CD4-positive, alpha-beta T cell treated with Interleukin-6 for 4 hours (primary cell): ENCODE measurements at regions not wholly inside any gene's neighbourhood (a gene's known extent, or its start where the extent isn't known, plus 50 kb on each side); places are given as distances from the start of the nearest gene placed in this dataset.
"Not testable (repeated sequence)": the region's sequence is repeated elsewhere in the genome, so short reads cannot be mapped to it uniquely, and the experiment has no call there.

Experiments used
- DNase-seq: peaks from one replicate; pipeline ENCODE4 v3.0.0-alpha.2; 2020; ENCODE audit warnings: mixed read lengths

DNA sequence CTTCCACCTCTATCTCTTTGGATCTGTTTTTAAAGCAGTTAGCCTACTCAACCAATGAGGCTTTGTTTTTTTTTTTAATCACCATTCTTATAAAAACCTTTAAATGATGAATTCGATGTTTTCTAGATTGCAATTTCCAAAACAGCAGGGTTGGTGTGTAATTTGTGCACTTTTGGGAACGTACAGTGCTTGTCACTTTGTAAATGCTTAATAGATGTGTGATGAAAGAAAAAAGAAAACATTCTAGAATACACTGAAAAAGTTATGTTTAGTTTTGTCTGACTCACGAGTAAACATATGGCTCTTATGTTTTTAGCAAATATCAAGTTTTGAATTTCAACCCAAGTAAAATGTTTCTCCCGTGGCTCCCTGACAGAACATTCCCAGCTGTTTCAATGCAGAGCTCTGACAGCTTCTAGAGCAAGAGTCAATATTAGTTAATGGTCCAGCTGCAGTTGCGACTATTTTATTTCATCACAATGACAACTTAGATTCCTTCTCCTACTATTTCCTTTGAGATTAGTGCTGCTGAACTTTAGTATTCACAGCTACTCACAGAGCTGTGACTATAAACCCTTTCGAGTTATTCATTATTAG lies 362.5 kb upstream of the ADAMTS5 start:
- DNase-seq, result no peak

DNA sequence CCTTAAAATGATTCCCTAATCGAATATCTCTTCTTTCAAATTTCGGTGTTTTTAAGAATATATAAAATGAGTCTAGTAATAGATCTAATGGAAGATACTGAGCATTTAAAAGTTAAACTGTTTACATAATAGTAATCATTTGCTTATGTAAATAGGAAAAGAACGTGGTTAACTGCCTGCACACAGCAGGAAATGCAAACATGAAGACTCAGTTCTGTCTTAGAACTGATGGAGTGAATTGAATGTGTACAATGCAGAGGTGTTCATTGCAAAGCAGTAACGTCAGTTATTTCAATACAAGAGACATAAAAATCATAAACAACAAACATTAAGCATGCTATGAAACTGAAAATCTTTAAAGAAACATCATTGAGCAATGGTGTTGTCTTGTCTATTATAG lies 359.4 kb upstream of the ADAMTS5 start:
- no peak for DNase-seq

DNA sequence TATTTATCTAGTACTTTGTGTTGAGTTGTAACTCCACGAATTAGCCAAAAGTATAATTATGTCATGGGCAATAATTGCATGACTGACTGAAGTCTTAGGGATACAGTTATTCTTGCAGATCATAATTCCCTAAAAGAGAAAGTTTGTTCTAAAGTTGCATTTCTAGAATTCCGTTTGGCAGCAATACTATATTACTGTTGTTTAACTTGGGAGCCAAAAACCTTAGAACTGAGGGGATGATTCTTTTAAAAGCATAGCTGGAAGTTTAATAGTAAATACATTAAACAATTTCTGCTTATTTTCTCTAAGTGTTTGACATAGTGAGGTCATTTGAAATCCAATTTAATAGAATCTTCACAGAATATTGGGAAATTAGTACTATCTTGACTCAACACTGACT lies 356.4 kb upstream of the ADAMTS5 start:
- no peak for DNase-seq

DNA sequence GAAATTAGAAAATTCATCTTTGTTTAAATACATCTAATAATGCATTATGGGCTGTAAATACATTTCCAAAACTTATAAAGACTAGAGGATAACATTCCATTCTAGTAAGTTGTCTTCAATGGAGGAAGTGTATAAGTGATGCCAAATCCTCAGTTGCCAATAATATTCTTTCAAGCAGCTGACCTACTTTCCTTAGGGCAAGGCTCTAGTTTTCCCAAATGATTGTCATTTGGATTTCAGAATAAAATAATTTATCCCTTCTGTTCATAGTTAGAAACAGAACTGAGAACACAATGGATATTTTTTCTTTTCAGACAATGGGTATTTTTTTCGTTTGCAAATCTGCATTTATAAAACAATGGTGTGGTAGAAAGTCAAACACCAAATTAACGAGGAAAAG lies 354.9 kb upstream of the ADAMTS5 start:
- DNase-seq, result no peak

DNA sequence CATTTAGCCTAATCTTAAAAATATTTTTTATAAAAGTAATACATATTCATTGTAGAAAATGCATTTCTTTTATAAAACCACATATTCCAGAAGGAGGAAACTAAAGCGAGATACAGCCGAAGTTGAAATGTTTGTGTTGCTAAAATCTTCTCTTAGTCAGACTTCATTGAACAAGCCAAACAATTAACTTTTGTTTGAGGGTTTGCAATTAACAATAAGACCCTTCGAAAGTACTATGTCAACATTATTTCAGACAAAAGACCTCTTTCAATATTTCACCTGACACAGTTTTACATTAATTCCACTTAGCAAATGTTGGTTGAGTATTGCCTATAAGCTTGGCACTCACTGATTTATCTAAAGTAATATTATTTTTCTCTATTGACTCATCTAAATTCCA lies 354.0 kb upstream of the ADAMTS5 start:
- DNase-seq, result no peak

DNA sequence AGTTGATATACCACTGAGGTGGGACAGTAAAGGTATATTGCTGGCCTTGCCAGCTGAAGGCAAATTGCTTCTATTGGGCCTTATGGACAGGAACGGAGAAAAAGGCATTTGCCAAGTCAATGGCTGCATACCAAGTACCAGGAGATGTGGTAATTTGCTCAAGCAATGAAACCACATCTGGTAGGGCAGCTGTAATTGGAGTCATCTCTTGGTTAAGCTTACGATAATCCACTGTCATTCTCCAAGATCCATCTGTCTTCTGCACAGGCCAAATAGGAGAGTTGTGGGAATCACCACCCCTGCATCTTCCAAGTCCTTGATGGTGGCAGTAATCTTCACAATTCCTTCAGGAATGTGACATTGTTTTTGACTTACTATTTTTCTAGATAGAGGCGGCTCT lies 350.7 kb upstream of the ADAMTS5 start:
- not testable (repeated sequence) for DNase-seq

DNA sequence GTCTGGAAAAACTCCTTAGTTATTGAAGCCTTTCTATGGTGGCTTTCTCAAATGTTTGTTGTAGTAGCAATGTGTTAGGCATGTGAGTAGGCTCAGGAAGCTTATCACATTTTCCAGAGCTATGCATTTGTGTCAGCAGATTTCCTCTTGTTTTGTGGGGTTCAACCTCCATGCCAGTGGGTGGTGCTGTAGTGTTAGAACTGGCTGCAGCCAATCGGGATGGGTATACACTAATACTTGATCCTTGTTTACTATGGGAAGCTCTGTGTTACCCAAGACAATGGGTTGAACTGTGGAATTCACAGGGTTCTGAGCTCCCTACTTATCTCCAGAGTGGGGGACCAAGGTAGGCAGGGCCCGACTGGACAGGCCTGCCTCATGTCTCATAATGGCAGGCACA lies 348.5 kb upstream of the ADAMTS5 start:
- no peak for DNase-seq

DNA sequence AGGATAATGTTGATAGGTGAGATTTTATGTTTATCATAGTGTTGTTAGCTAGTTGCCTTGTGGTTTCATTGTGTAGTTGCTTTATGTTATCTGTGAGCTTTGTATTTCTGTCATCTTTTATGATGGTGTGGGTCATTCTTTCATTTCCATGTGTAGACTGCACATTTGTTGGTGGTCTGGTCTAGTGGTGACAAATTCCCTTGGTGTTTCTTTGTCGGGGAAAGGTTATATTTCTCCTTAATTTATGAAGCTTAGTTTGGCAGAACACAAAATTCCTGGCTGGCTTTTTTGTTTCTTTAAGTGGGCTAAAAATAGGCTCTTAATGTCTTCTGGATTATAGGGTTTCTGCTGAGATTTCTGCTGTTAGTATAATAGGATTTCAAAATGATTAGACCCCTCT lies 347.2 kb upstream of the ADAMTS5 start:
- no peak for DNase-seq

DNA sequence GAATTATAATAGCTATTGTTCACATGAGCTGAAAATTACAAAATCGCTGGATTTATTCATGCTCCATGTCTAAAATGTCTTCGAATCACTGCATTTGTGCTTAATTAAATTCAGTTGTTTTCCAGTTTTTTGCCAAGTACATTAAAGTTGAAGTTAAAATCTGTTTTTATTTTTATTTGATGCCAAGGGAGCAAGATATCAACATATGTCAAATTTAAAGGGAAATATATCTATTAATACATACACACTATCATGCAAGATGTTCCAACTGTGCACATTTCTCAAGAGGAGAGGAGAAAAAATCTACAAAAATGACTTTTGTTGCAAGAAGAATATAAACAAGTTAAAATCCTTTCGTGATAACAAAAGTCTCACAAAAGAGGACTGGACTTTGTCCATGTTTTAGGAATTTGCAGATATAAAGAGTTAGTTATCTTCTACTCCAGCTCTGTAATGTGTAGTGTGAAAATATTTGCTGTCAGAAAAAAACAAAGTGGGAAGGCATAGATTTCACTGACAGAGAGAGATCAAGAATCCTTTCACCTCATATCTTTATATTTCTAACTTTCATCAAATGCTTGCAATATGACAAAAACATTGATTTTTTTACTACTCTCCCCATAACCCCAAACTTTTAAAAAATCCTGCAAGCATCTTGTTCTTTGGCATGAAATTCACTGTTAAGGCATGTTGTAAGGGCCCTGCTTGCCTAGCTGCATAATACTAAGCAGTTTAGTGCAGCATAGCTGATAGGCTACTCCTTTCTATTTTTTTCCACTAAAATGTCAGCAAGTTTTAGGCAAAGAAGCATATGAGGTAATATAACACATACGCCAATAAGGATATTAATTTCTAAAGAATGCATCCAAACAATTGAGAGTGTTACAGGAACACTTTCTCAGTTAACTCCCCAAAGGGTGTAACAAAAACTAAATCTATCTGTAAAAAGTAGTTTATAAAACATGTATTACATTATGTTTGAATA lies 340.2 kb upstream of the ADAMTS5 start:
- DNase-seq, result no peak

DNA sequence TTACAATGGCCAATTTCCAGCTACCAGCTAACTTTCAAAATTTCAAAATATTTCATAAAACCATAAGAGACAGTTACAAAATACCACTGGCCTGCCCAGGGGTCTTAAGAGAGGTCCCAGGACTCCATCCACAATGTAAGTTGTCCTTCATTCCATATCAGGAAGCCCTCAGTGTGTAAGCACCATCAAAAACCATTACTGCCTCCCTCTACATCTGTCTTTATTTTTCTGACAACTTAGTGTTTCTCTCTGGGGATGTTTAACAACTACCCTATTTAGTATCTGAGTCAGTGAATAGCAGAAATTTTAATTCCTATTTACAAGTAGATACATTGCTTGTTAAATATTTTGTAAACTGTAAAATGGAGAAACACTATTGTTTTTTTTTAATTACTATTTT lies 339.3 kb upstream of the ADAMTS5 start:
- DNase-seq, result no peak

DNA sequence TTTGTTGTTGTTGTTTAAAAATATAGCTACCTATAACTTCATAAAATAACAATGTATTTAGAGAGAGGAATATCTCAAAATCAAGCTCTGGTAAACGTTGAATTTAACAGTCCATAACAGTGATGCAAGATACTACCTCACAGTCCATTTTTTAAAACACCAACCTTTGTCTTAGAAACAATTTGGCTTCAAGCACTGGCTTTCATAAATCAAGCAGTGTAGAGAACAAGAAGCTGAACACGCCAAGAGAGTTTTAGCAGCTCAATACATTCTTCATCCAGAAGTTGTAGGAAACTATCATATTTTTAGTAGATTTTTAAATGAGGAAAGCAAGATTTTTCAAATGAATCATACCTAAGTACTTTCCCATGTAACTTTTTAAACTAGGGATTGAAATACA lies 334.3 kb upstream of the ADAMTS5 start:
- DNase-seq, result no peak

DNA sequence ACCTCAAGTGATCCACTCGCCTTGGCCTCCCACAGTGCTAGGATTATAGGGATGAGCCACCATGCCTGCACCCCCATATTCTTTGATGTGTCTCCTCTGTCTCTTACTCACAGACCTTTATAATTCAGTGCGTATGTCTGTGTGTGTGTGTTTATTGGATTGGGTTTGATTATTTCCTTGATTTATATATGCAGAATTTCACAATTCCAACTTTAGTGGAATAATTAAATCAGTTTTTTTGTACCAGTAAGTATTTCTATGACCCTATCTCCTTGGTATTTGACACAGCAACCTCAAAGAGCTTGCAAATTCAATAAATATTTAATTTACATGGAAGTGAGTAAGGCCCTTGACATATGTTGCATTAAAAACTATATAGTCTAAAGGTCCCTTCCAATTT lies 333.9 kb upstream of the ADAMTS5 start:
- DNase-seq, result no peak

DNA sequence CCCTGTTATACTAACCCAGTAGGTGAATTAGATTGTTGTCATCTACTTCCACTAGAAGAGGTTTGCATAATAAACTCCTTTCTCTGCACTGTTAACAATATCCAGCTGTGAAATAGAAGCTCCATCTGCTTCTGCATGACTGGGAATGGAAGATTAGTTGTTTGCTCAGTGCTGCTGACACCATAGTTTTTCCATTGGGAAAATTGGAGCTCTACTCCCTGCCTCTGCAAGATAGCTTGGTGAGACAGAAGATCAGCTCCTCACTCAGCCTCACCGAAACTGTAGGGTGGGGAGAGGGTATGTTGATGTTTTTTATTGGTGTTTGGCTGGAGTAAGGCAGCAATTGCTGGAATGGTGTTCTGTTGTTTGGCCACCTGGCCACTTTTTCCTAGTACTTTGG lies 331.6 kb upstream of the ADAMTS5 start:
- no peak for DNase-seq

DNA sequence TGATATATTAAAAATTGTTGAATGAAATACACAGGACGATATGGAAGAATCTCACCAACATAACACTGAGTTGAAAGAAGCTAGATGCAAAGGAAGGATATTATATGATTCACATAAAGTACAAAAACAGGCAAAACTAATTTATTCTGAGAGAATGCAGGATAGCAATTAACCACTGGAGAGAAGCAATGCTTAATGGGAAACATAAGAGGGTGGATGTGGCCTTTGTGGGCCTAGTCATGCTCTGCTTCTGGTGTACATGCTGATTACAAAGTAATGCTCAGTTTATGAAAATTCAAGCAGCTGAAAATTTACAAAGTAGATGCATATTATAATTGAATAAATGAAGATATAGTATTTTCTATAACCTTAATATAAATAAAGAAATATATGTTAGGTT lies 326.4 kb upstream of the ADAMTS5 start:
- DNase-seq, result no peak

DNA sequence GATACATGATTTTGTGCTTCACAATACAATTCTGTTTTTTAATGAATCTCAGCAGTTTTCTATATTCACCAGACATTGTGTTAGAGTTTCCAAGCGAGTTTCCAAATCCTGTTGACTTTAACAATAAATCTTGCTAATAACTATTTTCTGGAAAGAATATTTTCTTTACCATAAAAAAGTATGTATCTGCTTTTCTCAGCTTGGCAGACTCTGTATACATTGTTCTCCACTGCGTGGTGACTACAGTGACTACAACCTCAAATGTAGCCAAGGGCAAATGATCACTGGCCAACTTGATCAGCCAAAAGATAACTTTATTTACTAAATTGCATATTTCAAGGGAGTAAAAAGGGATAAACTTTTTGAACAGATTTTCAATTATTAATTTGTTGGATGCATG lies 325.9 kb upstream of the ADAMTS5 start:
- no peak for DNase-seq

DNA sequence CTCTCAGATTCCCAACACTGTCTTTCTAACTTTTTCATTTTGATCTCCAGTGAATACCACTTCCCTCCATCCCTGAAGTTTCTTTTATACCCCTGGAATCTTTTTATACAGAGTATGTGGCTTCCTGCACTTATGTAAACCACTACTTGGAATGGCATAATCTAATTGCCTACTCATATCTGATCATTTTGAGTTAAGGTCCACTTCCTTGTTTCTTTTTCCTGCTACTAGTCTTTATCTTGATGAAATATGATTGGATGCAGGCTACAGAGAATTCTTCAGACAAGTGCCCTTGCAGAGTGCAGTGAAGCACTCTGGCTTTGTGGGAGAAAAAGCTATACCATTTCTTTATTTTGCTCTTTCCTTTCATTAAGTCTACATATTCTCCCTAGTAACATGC lies 325.3 kb upstream of the ADAMTS5 start:
- DNase-seq, result no peak

DNA sequence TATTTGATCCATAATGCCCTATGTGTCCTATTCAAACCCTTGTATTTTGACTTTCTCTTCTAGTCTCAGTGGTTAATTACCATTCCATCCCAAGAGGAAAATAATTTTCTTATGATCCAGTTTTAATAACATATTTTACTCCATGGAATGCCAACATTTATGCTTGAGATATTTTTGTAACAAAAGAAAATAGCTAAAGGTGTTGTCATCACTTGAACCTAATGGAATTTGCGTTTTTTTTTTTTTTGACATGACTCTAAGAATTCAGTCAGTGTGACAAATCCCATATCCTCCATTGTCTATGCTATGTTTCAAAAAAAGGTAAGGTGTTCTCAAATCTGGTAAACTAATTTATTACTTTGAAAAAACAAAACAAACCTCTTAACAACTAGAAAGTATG lies 324.1 kb upstream of the ADAMTS5 start:
- no peak for DNase-seq

DNA sequence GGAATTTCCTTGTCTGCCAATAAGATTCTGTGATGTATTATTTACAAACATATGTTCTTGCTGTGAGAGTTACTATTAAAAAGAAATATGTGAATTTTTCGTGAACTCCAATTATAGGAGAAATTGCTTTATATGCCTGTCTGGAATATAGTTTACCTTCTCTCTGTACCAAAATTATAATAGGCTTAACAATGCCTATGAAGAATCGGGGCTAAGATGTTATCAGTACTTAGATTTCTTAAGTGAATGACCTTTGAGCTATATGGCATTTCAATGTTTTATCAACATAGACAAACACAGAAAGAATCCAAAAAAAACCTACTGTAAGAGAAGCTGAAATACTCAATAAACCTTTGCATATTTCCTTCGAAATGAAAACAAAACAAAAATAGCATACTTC lies 323.1 kb upstream of the ADAMTS5 start:
- no peak for DNase-seq

DNA sequence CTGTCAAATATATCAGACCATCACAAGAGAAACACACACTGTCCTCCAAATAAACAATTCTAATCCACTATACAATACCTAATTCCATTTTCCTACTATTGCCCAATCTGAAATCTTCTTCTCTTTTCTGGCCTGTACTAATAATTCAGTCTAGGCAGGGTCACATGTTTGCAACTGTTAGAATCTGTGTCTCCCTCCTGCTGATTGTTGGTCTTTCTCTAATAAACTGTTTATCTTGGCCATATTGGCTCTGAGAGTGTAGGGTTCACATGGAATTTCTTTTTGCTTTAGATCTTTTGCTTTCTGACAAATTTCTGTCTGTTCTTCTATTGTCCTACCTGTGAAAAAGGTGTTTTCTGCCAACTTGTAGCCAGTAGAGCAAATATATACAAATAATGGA lies 319.9 kb upstream of the ADAMTS5 start:
- no peak for DNase-seq

DNA sequence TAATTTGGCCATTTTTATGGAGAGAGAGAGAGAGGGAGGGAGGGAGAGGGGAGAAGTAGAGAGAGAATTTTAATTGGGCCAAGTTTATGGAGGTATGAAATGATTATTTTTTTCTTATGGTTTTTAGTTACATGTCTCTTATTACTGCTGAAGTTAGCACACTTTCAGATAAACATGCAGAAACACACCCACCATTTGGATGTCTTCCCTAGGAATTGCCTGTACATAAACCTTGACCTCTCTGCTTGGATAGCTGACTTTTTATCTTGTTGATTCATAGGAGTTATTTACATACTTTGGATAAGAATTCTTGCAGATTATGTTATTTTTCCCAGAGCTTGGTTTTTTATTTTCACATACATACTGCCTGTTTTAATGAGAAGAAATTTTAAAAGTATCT lies 310.2 kb upstream of the ADAMTS5 start:
- no peak for DNase-seq

DNA sequence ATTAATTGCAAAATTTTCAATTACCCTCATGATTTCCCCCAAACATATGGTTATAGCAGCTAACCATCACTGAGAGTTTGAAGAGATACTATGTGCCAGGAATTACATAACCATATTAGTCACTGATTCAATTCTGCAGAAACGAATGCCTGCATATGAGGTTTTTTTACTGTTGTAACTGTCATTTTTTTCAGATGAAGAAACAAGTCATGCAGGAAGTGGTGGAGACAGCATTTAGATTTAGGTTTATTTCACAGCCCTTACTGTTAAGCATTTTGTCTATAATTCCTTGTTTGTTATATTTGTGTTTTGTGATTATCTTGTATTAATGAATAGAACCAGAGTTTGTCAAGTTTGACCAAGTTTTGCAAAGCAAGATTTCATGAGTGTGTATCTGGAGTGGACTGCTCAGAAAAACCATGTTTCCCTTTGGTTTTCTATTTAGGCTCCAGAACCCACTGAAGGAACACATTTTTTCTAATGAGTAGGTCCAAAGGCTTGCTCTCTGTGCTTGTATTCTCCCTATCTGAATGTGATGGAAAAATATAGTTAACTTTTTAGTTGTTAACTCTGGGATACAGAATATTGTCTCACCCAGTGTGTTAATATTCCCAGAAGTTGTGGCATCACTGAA lies 308.5 kb upstream of the ADAMTS5 start:
- DNase-seq, result no peak

DNA sequence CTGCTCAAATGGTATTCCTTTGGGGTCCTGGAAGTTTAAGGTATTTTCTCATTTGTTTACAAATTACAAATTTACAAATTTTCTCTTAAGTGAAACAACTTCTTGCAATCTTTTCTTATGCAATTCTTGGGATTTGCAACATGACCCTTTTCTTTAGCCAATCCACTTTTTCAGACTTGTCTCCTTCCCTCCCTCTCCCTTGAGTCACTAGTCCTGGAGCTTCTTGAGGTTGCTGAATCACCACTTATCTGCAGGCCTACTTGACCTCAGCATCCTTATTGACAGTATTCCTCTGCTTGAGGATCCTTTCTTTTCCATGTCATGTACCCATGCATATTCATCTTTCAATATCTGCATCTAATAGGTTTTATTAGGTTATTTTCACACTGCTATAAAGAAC lies 302.8 kb upstream of the ADAMTS5 start:
- no peak for DNase-seq

DNA sequence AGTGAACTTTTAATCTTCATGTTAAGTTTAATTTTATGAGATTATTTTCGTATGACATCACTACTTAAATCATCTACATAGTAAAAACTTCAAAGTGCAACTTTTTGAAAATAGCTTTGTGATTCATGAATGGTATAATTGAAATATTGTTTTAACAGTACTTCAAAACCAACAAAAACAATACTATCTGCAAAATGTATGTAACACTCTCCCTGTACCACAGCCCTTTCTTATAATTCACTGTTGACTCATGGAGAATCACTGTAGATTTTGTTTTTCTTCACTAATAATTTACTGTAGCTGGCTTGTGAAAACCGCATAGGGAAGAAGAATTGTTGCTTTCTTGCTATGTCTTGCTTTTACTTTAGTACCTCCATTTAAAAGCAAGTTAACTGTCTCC lies 301.4 kb upstream of the ADAMTS5 start:
- no peak for DNase-seq

DNA sequence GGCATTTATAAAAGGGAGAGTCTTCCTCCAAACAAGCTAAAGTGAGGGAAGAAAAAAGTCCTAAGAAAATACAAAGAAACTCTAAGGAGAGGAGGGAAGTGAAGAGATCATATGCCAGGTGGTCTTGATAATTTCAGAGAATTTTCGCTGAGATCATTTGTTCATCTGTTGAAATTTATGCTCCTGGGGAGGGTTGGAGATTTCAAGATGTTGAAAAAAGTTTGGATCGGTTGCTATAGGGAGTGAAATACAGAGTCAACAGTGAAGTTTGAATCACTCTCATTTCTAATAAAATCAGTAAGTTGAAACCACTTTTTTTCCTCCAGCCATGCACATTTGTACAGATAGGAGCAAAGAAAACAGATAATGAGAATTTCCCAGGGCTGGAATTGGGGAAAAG lies 299.1 kb upstream of the ADAMTS5 start:
- no peak for DNase-seq
